HG03064 (cell line): ENCODE measurements at regions not wholly inside any gene's neighbourhood (a gene's known extent, or its start where the extent isn't known, plus 50 kb on each side); places are given as distances from the start of the nearest gene placed in this dataset.
A peak's percentile ranks its signal among the peaks of the same experiment; 100 is the strongest.
"Not testable (repeated sequence)": the region's sequence is repeated elsewhere in the genome, so short reads cannot be mapped to it uniquely, and the experiment has no call there.

Experiments
- ATAC-seq: cut with Tn5 transposase; IDR thresholded peaks from one replicate; pipeline ENCODE4 v1.9.1; 2021; ENCODE audit warnings: low read depth; ENCODE audit not compliant: unreplicated experiment

DNA sequence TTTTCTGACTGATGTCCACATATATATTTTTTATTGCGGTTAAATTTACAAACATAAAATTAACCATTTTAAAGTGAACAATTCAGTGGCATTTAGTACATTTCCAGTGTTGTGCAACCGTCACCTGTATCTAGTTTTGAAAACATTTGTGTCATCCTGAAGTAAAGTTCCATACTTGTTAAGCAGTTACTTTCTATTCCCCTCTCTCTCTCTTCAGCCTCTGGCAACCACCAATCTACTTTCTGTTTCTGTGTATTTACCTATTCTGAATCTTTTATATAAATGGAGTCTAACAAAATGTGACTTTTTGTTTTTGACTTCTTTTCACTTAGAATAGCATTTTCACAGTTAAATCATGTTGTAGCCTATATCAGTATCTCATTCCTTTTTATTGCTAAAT lies 480.1 kb upstream of the SMARCA2 start:
- no peak for ATAC-seq

DNA sequence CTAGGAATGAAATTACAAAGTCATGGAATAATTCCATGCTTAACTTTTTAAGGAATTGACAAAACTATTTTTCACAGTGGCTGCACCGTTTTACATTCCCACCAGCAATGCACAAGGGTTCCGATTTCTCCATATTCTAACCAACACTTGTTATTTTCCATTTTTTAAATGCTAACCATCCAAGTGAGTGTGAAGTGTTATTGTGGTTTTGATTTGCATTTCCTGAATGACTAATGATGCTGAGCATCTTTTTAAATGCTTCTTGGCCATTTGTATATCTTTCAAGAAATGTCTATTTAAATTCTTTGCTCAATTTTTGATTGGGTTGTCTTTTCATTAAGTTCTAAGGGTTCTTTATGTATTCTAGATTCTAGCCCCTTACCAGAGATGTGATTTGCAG lies 479.5 kb upstream of the SMARCA2 start:
- no peak for ATAC-seq

DNA sequence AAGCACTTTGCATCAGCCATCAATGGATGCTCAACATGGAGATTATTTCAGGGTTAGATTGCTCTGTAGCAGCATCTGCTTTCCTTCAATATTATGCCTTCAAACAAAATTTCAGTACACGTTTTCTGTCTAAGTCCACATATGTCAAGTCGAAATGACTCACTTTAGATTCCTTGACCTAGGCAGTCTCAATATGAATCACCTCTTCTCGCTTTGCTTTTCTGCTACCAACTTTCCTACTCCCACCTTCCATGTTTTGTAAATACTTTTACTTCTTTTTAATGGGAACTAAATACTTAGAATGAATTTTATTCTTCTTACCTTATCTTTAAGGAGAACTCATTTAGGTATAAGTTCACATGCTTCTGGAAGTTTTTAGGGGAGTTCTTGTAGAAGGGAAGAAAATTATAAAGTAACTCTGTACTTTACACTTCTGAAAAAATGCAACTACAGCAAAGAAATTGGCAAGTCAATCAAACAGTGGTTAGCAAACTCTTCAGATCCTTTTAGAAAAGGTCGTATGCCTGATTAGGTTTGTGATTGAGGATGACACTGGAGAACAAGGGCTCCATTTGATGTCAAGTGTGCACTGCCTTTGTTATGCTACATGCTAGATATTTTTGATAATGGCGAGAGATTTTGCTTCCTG lies 478.5 kb upstream of the SMARCA2 start:
- peak; percentile 74 for ATAC-seq

DNA sequence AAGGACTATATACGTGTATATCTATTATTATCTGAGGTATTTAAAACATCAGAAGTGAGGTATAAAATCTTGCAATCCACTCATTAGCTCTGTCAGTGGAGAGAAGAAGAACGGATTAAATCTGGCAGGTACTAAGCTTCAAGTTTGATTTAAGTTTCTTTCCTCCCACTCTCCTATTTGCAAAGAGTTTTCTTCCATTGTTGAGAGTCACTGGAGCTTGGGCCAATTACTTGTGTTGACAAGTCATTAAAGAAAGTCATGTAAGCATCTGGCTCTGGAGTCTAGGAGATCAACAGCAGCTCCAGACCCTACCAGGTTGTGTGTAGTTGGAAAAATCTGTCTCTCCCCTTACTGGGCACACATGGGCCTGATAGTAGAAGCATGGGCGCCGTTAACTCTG lies 476.8 kb upstream of the SMARCA2 start:
- ATAC-seq, result no peak

DNA sequence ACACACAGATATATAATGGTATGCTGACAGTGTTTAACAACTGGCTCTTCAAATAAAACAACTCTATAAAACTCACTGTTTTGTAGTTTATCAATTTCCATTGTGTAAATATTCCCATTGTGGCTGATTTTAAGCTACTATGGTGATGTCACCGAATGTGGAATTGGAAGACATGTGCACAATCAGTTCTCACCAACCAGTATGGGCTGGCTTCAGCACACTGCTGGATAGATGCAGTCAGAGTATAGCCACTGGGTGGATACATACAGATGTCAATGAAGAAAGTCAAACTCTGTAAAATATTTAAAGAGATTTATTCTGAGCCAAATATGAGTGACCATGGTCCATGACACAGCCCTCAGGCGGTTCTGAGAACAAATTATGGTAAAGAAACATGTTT lies 475.9 kb upstream of the SMARCA2 start:
- ATAC-seq, result no peak

DNA sequence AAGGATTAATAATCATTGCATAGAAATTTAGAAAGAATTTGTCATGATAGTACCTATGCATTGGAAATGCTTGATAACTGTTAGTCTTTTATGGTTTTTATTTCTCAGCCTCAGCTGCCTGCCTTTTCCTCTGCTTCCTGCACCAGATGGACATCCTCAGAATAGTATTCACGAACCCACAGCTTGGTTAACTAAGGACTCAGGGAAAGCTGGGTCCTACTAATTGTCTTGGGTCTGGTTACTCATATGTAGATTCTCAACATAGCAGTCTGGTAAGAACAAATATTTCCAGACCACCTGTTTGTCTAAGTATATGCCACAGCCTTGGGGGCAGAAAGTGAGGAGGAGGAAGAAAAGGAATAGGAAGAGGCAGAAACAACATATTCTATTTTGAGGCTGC lies 464.5 kb upstream of the SMARCA2 start:
- ATAC-seq, result no peak

DNA sequence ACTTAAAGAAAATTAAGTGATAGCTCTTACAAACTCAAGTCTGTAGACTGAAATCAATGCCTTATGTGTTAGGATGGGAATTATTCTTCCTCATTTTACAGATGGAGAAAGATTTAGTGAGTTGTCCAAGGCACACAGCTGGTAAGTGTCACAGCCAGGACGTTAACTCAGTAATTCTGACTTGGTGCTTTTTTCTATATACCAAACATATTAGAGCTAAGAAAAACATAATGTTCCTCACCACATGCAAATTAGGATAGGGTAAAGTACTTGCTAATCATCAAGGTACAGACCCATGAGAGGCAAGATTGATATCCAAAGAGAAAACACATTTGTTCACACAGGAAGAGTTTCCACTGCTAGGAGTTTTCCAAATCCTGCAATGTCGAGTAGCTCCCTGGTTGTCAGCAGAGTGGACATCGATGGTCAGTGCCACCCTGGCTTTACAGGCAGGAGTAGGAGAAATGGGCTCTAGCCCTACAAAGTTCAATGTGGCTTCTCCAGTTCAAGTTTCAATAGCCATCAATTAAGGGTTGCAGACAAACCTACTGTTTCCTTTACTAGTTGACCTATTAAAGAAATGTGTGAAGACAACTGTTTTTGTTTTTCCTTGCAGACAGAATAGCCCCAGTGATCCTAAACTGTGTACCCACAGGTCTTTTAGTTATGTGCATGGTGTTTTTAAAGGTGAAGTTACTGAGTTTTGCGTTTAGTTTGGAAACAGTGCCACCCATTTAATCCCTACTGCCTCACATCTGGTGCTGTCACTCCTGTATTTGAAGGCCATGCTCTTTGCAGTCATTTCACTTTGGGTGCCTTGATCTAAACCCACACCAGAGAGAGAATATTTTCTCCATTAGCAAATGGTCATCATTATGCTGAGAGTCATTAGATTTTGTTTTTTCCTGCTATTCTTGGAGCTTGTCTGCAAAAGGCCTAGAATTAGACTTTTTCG lies 460.8 kb upstream of the SMARCA2 start:
- ATAC-seq, result peak; percentile 61

DNA sequence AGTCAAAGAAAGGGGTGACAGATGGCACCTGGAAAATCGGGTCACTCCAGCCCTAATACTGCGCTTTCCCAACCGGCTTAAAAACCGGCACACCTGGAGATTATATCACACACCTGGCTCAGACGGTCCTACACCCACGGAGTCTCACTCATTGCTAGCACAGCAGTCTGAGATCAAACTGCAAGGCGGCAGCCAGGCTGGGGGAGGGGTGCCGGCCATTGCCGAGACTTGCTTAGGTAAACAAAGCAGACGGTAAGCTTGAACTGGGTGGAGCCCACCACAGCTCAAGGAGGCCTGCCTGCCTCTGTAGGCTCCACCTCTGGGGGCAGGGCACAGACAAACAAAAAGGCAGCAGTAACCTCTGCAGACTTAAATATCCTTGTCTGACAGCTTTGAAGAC lies 456.5 kb upstream of the SMARCA2 start:
- ATAC-seq, result not testable (repeated sequence)

DNA sequence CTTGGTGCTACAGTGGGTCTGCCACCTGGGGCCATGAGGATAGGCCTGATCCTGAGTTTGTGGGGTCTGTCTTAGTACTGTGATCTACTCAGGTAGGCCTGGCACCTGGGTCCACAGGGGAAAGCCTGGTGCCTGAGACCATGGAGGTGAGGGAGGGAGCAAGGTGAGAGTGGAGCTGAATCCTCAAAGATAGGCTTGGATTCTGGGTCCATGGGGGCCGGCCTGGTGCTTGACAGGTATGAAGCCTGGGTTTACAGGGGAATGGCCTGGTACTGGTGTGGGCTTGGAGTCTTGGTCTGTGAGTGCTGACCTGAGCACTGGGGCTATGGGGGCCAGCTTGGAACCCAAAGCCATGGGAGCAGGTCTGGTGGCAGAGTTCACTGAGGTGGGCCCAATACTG lies 439.2 kb upstream of the SMARCA2 start:
- ATAC-seq, result no peak

DNA sequence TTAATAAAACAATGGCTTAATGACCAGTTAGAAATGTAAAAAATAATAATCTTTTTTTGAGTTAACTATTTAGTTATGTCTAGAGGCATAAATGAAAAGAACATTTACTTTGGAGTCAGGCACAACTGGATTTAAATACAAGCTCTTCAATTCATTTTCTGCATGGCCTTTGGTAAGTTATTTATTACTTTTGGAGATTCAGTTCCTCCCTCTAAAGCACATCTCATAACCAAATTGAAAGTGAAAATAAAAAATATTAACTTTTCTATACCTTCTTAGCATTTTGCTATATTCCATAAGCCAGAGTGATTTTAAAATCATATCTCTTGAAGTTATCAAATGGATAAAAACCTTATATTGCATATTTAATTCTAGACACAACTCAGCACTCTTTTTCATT lies 434.9 kb upstream of the SMARCA2 start:
- ATAC-seq, result peak; percentile 85

DNA sequence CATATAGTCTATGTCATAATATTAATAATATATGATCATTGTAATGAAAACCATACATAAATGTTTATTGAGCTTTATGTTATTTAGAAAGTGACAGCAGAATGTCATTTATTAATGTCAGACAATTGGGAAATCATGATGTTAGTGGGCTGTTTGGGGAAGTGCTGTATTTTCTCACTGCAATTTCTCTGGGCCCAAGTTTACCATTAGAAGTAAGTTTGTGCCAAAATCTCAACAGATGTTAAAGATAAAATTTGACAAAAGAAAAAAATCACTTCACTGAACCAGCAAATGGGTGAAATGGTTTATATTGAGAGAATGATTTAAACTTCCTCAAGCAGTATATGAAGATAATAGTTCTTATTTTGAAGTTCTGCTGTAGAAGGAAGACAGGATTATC lies 433.2 kb upstream of the SMARCA2 start:
- no peak for ATAC-seq

DNA sequence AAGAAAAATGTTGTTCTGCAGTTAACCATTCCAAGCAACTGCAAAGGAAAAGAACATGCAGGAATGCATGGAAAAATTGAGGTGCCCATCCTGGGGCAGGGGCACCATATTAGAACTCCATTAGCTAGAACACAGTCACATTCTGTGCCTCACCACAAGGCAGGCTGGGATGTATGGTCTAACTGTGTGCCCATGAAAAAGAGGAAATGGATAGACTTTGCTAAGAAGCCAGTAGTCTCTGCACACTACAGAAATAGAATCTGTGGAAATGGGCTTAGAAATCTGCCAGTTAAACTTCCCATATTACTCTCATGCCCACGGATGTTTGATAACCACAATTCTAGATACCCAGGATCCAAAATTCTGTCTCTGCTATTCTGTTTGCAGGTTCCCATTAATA lies 423.8 kb upstream of the SMARCA2 start:
- ATAC-seq, result no peak

DNA sequence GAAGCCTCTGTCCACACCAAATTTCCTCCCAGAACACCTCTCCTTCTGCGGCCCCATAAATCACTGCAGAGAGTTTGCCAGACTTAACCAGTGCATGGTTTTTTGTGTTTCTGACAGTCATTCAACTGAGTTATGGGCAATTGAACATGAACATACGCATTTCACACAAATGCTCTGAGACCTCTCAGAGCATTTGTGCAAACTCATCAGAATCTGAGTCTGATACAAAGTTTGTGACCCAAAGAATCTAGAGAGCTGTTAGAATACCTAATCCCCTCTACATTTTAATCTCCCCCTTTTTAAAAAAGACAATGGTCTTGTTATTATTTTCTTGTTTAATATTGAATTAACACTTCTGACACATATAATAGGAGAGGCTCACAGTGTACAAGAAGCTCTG lies 416.9 kb upstream of the SMARCA2 start:
- no peak for ATAC-seq

DNA sequence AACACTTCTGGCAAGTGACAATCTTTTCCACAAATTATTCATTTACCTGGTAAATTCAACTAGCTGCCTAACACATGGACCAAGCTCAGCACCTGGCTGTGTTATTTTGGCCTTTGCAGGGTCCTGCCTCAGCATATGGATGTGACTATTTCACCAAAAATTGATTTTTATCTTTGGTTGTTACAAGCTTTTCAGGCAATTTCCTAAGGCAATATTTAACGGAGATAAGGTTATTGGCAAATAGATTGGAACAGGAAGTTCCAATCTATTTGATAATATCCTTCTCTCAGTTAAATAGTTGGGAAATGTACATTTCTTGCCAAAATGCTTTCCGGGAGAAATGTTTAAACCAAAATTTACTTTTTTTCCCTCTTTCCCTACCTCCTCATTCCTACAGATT lies 415.2 kb upstream of the SMARCA2 start:
- no peak for ATAC-seq

DNA sequence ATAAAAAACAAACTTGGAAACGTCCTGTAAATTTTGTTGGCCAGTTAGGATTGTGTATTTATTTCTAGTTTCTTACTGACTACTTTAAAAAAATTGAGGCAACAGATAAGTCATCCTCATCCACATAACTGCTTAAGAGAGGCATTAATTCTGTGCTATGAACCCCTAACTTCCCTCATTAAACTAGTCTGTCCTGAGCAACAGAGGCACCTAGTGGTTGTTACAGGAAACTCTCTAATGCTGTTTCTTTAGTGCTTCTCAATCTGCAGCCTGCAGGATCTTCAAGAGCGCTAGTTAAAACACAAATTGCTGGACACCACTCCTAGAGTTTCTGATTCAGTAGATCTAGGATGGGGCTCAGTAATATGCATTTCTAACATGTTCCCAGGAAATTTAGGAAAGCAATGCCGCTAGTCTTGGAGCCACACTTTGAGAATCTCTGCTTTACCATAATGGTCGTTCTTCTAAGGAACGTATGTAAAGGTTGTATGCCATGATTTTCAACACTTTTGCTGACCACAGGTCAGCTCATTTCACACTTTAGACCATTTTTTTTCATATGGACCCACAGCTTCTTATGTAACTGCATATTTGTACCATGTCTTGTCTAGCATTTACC lies 410.1 kb upstream of the SMARCA2 start:
- ATAC-seq, result no peak

DNA sequence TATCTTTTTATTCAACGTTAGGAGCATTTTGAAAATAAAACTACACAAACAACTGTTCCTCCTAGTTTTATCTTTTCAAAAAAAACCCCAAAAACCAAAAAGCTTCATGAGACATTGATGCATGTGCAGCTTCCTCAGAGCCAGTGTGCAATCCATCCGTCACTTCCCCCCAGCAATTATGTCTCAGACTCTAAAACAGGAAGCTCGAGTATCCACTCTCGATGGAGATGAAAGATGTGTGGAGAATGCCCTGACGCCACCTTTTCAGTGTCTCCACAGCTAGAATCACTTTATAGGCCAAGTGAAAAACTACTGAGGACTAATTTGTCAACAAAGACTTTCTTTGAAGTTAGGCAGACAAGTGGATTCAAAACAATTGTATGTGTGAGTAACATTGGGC lies 408.9 kb upstream of the SMARCA2 start:
- ATAC-seq, result no peak

DNA sequence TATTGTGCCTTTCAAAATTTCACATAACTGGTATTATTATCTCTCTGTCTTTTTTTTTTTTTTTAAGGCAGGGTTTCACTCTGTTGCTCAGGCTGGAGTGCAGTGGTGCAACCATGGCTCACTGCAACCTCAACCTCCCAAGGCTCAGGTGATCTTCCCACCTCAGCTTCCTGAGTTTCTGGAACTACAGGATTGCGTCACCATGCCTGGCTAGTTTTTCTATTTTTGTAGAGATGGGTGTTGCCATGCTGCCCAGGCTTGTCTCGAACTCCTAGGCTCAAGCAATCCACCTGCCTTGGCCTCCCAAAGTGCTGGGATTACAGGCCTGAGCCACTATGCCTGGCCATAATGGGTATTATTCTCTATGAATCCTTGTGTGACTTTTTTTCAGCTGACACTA lies 402.3 kb upstream of the SMARCA2 start:
- ATAC-seq, result no peak

DNA sequence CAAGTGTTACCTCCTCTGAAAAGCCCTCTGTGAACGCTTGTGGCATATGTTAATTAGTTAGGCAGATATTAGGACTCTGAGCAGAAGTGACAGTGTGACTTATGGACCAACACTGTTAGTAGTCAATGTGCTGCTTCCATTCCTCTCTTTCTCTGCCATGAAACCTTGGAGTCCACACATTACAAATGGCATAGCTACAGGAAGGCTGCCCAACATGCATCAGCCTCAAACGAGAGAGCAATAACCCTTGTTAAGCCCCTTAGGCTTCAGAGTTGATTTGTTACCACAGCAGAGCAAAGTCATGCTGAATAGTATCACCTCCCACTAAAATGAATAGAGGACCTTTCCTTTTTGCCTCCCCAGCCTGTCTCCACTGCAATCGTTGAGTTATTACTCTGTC lies 397.7 kb upstream of the SMARCA2 start:
- no peak for ATAC-seq

DNA sequence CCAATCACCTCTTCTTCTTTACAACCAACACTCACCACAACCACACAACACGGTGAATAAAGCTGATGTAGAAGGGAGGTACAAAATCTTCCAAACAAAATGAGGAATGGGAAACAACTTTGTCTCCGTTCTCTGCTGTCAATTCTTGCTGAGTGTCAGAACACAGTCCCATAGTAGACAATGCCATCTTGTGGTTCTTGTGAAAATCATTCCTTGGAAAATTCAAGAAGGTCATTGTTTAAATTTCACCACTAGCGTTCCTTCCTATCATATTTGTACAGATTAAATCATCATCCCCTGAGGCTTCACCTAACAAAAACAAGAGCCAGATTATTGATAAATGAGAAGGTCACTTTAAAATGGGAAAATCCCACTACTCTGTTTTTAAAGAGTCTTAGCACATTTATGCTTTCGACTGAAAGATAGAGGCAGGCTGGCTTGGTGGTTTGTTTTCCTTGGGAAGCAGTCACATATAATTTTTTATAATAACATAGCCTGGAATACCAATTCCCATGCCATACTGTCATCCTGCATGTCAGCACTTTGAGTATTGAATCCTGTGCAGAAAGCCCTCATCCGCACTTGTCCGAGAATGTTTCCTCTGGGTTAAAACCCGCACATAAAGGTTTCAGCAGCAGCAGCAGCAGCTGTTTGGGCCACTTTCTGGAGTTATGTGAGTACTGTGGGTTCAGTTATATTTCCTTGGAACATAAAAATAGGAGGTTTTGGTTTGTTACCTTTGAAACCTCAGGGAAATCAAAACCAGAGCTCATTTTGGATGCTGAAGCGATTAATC lies 395.0 kb upstream of the SMARCA2 start:
- ATAC-seq, result no peak

DNA sequence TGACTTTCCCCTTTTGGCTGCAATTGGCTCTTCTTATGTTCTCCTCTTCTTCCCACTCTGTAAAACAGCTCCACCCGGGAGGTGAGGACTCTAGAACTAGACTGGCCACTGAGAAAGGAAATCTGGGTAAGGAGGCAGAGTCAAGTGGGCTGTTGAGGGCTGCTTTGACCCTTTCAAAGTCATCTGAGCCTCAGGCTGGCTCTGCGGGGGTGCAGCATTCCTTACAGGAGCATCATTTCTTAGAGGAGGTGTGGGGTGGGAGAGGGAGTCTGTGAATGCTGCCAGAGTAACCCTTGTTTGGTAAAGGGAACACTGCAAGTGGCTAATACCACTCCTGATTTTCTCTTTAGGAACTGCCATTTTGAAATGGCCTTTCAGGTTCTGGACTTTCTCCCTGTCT lies 377.7 kb upstream of the SMARCA2 start:
- ATAC-seq, result no peak

DNA sequence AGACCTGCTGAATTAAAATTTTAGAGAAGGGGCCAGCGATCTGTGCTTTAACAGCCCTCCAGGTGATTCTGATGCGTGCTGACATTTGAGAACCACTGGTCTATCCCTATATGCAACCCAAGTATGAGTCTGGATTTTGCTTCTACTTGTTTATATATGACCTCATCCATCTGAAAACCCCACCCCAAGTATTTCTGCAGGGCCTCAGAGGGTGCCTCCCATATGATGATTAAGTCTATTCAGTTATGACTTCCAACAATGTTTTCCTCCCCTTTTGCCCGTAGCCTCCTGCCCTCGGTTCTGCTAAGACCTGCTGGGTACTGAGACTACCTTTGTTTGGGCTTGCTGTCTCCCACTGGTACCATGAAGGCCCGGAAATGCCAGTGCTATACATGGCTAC lies 376.0 kb upstream of the SMARCA2 start:
- no peak for ATAC-seq
